ENCODE measurements at regions not wholly inside any gene's neighbourhood (a gene's known extent, or its start where the extent isn't known, plus 50 kb on each side); places are given as distances from the start of the nearest gene placed in this dataset.

DNA sequence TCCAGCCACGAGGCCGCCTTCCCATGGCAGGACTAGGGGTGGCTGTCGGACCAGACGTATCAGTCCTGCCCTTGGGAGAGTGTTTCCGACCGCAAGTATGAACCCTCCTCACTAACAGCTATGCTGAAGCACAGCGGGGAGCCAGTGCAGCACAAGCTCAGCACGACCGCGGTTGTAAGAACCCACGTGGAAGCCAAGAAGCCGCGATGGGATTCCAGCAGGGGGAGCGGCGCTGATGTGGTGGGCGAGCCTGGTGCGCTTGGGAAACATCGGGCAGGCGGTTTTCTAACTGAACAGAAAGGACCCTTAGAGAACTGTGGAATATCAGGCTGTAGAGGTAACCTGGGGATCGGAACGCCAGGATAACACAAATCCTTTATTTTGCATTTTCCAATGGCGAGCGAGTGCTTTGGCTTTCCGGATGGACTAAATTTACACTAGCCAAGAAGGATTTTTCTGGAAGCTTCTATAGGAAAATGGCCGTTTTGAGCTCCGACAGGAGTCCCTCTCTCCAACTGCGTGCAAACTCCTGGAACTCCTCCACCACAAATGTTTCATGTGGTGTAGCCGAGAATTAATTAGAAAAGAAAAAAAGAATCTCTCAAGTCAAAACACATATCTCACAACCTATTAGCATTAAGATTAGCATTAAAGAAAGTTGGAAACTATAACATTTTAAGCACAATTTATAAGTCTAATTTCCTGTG lies 132.0 kb upstream of the MYCN start:
- no peak overlapping the region for H3K27ac ChIP-seq (ENCODE audit: low read depth)

DNA sequence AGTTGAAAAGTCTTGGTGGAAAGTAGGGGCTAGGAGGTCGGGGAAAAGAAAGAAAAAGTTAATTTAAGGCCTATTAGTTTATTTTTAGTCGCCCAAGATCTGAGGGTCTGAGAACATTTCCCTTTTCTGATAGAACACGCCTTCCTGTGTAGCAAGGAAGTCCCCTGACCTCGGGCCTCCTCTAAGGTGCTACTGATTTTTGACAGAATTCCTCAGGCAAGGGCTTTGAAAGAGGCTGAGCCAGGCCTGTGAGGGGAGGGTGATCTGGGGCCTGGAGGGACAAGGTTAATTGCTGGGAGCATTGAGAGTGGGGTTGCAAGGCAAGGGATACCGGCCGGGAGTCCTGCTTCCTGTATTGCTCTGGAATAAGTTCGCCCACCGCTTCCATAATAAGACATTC lies 131.4 kb upstream of the MYCN start:
- DNase-seq (ENCODE audit: low spot score) (peak; percentile 20), ATAC-seq (peak; percentile 57)
- no peak overlapping the region for H3K4me3 Mint-ChIP-seq
- H3F3A ChIP-seq (replicated peaks; ENCODE audit: low read depth): no peaks in the 10 kb centered on the region
- H3K4me2 ChIP-seq: no peak overlapping the region
- peaks cover 4% of the 10 kb centered on the region; the same call in 2 of the 3 replicates for H3K9me3 Mint-ChIP-seq
- peak overlapping the region; percentile 64 for H2AFZ ChIP-seq
- H3K79me2 ChIP-seq (replicated peaks; ENCODE audit: insufficient read depth): no peaks in the 10 kb centered on the region
- H3K4me1 ChIP-seq (ENCODE audit: insufficient read depth): peaks cover 36% of the 10 kb centered on the region
- peaks cover 18% of the 10 kb centered on the region for H3K27me3 Mint-ChIP-seq (ENCODE audit: insufficient read depth, low read depth, poor library complexity)
- no peaks in the 10 kb centered on the region for H4K20me1 ChIP-seq (replicated peaks; ENCODE audit: insufficient read depth)
- TF ChIP-seq EZH2phosphoT487 (IDR thresholded peaks at IDR 0.05; ENCODE audit: unreplicated experiment): no peak
- TF ChIP-seq, protein P1, sequence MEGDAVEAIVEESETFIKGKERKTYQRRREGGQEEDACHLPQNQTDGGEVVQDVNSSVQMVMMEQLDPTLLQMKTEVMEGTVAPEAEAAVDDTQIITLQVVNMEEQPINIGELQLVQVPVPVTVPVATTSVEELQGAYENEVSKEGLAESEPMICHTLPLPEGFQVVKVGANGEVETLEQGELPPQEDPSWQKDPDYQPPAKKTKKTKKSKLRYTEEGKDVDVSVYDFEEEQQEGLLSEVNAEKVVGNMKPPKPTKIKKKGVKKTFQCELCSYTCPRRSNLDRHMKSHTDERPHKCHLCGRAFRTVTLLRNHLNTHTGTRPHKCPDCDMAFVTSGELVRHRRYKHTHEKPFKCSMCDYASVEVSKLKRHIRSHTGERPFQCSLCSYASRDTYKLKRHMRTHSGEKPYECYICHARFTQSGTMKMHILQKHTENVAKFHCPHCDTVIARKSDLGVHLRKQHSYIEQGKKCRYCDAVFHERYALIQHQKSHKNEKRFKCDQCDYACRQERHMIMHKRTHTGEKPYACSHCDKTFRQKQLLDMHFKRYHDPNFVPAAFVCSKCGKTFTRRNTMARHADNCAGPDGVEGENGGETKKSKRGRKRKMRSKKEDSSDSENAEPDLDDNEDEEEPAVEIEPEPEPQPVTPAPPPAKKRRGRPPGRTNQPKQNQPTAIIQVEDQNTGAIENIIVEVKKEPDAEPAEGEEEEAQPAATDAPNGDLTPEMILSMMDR (conservative IDR thresholded peaks at IDR 0.05; ENCODE audit: low read depth in 2 of 2): no peak
- H3K4me3 ChIP-seq: no peak overlapping the region
- no peaks in the 10 kb centered on the region for H3K27me3 ChIP-seq (ENCODE audit: insufficient read depth)
- peaks cover 50% of the 10 kb centered on the region for H3K4me1 Mint-ChIP-seq
- peaks cover 18% of the 10 kb centered on the region; the same call in 1 of the 2 replicates for H3K9me2 ChIP-seq (ENCODE audit: insufficient read depth)
- no peak overlapping the region for H3K27ac Mint-ChIP-seq
- no peaks in the 10 kb centered on the region; the same call in 2 of the 3 replicates for H3K36me3 Mint-ChIP-seq (ENCODE audit: low read depth)
- no peaks in the 10 kb centered on the region for H3K36me3 ChIP-seq (ENCODE audit: insufficient read depth)
- no peak overlapping the region for H3K27ac ChIP-seq (ENCODE audit: low read depth)

More for the DNA sequence above, 132.0 kb upstream of the MYCN start:
- Mint-ChIP-seq H3K9me3 (peaks cover 4% of the 10 kb centered on the region; the same call in 2 of the 3 replicates), H3K27ac (no peak overlapping the region), H3K27me3 (ENCODE audit: insufficient read depth, low read depth, poor library complexity) (peaks cover 18% of the 10 kb centered on the region), H3K4me1 (peaks cover 48% of the 10 kb centered on the region), H3K4me3 (no peak overlapping the region), H3K36me3 (ENCODE audit: low read depth) (no peaks in the 10 kb centered on the region; the same call in 2 of the 3 replicates)
- no peaks in the 10 kb centered on the region for H4K20me1 ChIP-seq (replicated peaks; ENCODE audit: insufficient read depth)
- H3K4me3 ChIP-seq: no peak overlapping the region
- no peak overlapping the region for H3K4me2 ChIP-seq
- H3K79me2 ChIP-seq (replicated peaks; ENCODE audit: insufficient read depth): no peaks in the 10 kb centered on the region
- H3K36me3 ChIP-seq (ENCODE audit: insufficient read depth): no peaks in the 10 kb centered on the region
- ATAC-seq (peak; percentile 63), DNase-seq (ENCODE audit: low spot score) (peak; percentile 74)
- H3K27me3 ChIP-seq (ENCODE audit: insufficient read depth): no peaks in the 10 kb centered on the region
- TF ChIP-seq ZNF331 (CRISPR knock-in tag; IDR thresholded peaks at IDR 0.05; ENCODE audit: low read depth): no peak
- TF ChIP-seq, protein P1 (conservative IDR thresholded peaks at IDR 0.05; ENCODE audit: low read depth in 2 of 2): peak; percentile 33 to 44
- TF ChIP-seq, protein P2, sequence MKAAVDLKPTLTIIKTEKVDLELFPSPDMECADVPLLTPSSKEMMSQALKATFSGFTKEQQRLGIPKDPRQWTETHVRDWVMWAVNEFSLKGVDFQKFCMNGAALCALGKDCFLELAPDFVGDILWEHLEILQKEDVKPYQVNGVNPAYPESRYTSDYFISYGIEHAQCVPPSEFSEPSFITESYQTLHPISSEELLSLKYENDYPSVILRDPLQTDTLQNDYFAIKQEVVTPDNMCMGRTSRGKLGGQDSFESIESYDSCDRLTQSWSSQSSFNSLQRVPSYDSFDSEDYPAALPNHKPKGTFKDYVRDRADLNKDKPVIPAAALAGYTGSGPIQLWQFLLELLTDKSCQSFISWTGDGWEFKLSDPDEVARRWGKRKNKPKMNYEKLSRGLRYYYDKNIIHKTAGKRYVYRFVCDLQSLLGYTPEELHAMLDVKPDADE (IDR thresholded peaks at IDR 0.05): no peak
- peaks cover 18% of the 10 kb centered on the region; the same call in 1 of the 2 replicates for H3K9me2 ChIP-seq (ENCODE audit: insufficient read depth)
- H2AFZ ChIP-seq: no peak overlapping the region
- H3F3A ChIP-seq (replicated peaks; ENCODE audit: low read depth): no peaks in the 10 kb centered on the region
- H3K4me1 ChIP-seq (ENCODE audit: insufficient read depth): peaks cover 36% of the 10 kb centered on the region

Data from GM23338 (cell line).